ENCODE measurements at regions not wholly inside any gene's neighbourhood (a gene's known extent, or its start where the extent isn't known, plus 50 kb on each side); places are given as distances from the start of the nearest gene placed in this dataset.

- no peaks in the 10 kb centered on the region for H3K9me3 ChIP-seq (ENCODE audit: control insufficient read depth in 1 of 2, low read length in 2 of 2)
- DNase-seq: no peak
- peaks cover 9% of the 10 kb centered on the region for H3K27me3 ChIP-seq (ENCODE audit: insufficient read depth, low read length)
- peaks cover 32 to 34% of the 10 kb centered on the region in 2 donors for H3K27me3 Mint-ChIP-seq
- H3K4me3 ChIP-seq (ENCODE audit: low read length in 2 of 2): no peak overlapping the region
- intact Hi-C loops (cut with micrococcal nuclease): no loop called here
- H3K27ac Mint-ChIP-seq: no peak overlapping the region
- H3K4me1 Mint-ChIP-seq: peaks cover 2 to 7% (median 5%) of the 10 kb centered on the region in 4 donors
- no peaks in the 10 kb centered on the region for H3K4me1 ChIP-seq (ENCODE audit: insufficient read depth, low read length)
- H3K4me3 Mint-ChIP-seq: peak overlapping the region in 5 of 8 donors; percentile 49 to 75 (median 66)
- H3K36me3 Mint-ChIP-seq: no peaks in the 10 kb centered on the region
- H3K36me3 ChIP-seq (ENCODE audit: insufficient read depth, low read length): no peaks in the 10 kb centered on the region
- CTCF ChIA-PET (ENCODE audit: partially characterized antibody): no interaction called here
- H3K9me3 Mint-ChIP-seq: peaks cover 0 to 4% (median 1%) of the 10 kb centered on the region in 8 donors
- POLR2A ChIA-PET (ENCODE audit: partially characterized antibody): no interaction called here
- H3K27ac ChIP-seq (ENCODE audit: low read depth, low read length): no peak overlapping the region
Observed at GRCh38 chr1:239997515-239998311, 94.0 kb upstream of the FMN2 start.

DNA sequence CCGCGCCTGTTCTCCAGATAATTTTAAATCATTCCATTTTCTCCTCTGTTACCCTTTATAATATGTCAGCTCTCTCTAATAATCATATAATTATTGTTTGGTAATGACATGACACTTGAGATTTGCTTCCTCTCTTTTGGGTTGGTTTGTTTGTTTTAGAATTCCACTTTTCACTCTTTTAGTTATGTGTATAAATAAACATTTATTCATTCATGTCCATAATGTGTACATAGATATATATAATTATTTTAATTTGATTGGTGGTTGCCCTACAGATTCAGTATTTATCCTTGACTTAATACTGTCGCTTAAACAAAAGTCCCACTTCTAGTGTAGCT, 93.4 kb upstream of the FMN2 start:
- H3K36me3 ChIP-seq (ENCODE audit: insufficient read depth, low read length): no peaks in the 10 kb centered on the region
- intact Hi-C loops (cut with micrococcal nuclease): no loop called here
- no peaks in the 10 kb centered on the region for H3K9me3 ChIP-seq (ENCODE audit: control insufficient read depth in 1 of 2, low read length in 2 of 2)
- no peak overlapping the region for H3K4me3 ChIP-seq (ENCODE audit: low read length in 2 of 2)
- DNase-seq: no peak
- H3K4me1 ChIP-seq (ENCODE audit: insufficient read depth, low read length): no peaks in the 10 kb centered on the region
- Mint-ChIP-seq H3K4me1 (peaks cover 2 to 7% (median 5%) of the 10 kb centered on the region in 4 donors), H3K27me3 (peaks cover 32% of the 10 kb centered on the region in 2 donors), H3K9me3 (peaks cover 0 to 4% (median 1%) of the 10 kb centered on the region in 8 donors), H3K4me3 (peak overlapping the region in 6 of 8 donors; percentile 49 to 75 (median 66)), H3K36me3 (no peaks in the 10 kb centered on the region), H3K27ac (no peak overlapping the region)
- H3K27me3 ChIP-seq (ENCODE audit: insufficient read depth, low read length): peaks cover 9% of the 10 kb centered on the region
- CTCF ChIA-PET (ENCODE audit: partially characterized antibody): no interaction called here
- H3K27ac ChIP-seq (ENCODE audit: low read depth, low read length): no peak overlapping the region
- POLR2A ChIA-PET (ENCODE audit: partially characterized antibody): no interaction called here

- Mint-ChIP-seq H3K4me1 (peaks cover 2 to 7% (median 5%) of the 10 kb centered on the region in 4 donors), H3K27ac (no peak overlapping the region), H3K4me3 (no peak overlapping the region), H3K27me3 (peaks cover 29 to 33% of the 10 kb centered on the region in 2 donors), H3K9me3 (peaks cover 0 to 4% (median 1%) of the 10 kb centered on the region in 8 donors), H3K36me3 (no peaks in the 10 kb centered on the region)
- Histone ChIP-seq H3K9me3 (ENCODE audit: control insufficient read depth in 1 of 2, low read length in 2 of 2) (no peaks in the 10 kb centered on the region), H3K27me3 (ENCODE audit: insufficient read depth, low read length) (peaks cover 9% of the 10 kb centered on the region), H3K4me1 (ENCODE audit: insufficient read depth, low read length) (no peaks in the 10 kb centered on the region), H3K27ac (ENCODE audit: low read depth, low read length) (no peak overlapping the region), H3K4me3 (ENCODE audit: low read length in 2 of 2) (no peak overlapping the region), H3K36me3 (ENCODE audit: insufficient read depth, low read length) (no peaks in the 10 kb centered on the region)
- CTCF ChIA-PET (ENCODE audit: partially characterized antibody): no interaction called here
- POLR2A ChIA-PET (ENCODE audit: partially characterized antibody): no interaction called here
- DNase-seq: no peak
- intact Hi-C loops (cut with micrococcal nuclease): no loop called here
Observed at GRCh38 chr1:239999170-239999569, 92.5 kb upstream of the FMN2 start.

- Histone ChIP-seq H3K27me3 (ENCODE audit: insufficient read depth, low read length) (peaks cover 9% of the 10 kb centered on the region), H3K36me3 (ENCODE audit: insufficient read depth, low read length) (no peaks in the 10 kb centered on the region), H3K4me1 (ENCODE audit: insufficient read depth, low read length) (no peaks in the 10 kb centered on the region), H3K4me3 (ENCODE audit: low read length in 2 of 2) (no peak overlapping the region), H3K27ac (ENCODE audit: low read depth, low read length) (no peak overlapping the region), H3K9me3 (ENCODE audit: control insufficient read depth in 1 of 2, low read length in 2 of 2) (no peaks in the 10 kb centered on the region)
- POLR2A ChIA-PET (ENCODE audit: partially characterized antibody): no interaction called here
- intact Hi-C loops (cut with micrococcal nuclease): no loop called here
- Mint-ChIP-seq H3K27me3 (peaks cover 23 to 27% of the 10 kb centered on the region in 2 donors), H3K4me1 (peaks cover 2 to 7% (median 5%) of the 10 kb centered on the region in 4 donors), H3K9me3 (peaks cover 0 to 7% (median 1%) of the 10 kb centered on the region in 8 donors), H3K4me3 (no peak overlapping the region), H3K27ac (no peak overlapping the region), H3K36me3 (no peaks in the 10 kb centered on the region)
- no peak for DNase-seq
- CTCF ChIA-PET (ENCODE audit: partially characterized antibody): no interaction called here
Observed at GRCh38 chr1:240000634-240001033, 91.0 kb upstream of the FMN2 start.

- ChIA-PET POLR2A (ENCODE audit: partially characterized antibody) (no interaction called here), CTCF (ENCODE audit: partially characterized antibody) (interaction anchor here (1.5 kb wide), 1 partner anchor 13 kb away, joined by 6 read pairs; no protein-coding TSS in a partner anchor)
- Mint-ChIP-seq H3K4me3 (no peak overlapping the region), H3K4me1 (peaks cover 2 to 7% (median 5%) of the 10 kb centered on the region in 4 donors), H3K27me3 (peaks cover 23 to 25% of the 10 kb centered on the region in 2 donors), H3K36me3 (no peaks in the 10 kb centered on the region), H3K27ac (no peak overlapping the region), H3K9me3 (peaks cover 0 to 7% (median 1%) of the 10 kb centered on the region in 8 donors)
- H3K9me3 ChIP-seq (ENCODE audit: control insufficient read depth in 1 of 2, low read length in 2 of 2): no peaks in the 10 kb centered on the region
- intact Hi-C loops (cut with micrococcal nuclease): no loop called here
- DNase-seq: no peak
- H3K4me3 ChIP-seq (ENCODE audit: low read length in 2 of 2): no peak overlapping the region
- no peaks in the 10 kb centered on the region for H3K4me1 ChIP-seq (ENCODE audit: insufficient read depth, low read length)
- H3K36me3 ChIP-seq (ENCODE audit: insufficient read depth, low read length): no peaks in the 10 kb centered on the region
- H3K27ac ChIP-seq (ENCODE audit: low read depth, low read length): no peak overlapping the region
- H3K27me3 ChIP-seq (ENCODE audit: insufficient read depth, low read length): peaks cover 9% of the 10 kb centered on the region
Observed at GRCh38 chr1:240001177-240001740, 90.4 kb upstream of the FMN2 start.

GRCh38 chr1:240004086-240004749, 87.5 kb upstream of the FMN2 start:
- Histone ChIP-seq H3K27ac (ENCODE audit: low read depth, low read length) (no peak overlapping the region), H3K4me3 (ENCODE audit: low read length in 2 of 2) (no peak overlapping the region), H3K4me1 (ENCODE audit: insufficient read depth, low read length) (no peaks in the 10 kb centered on the region), H3K36me3 (ENCODE audit: insufficient read depth, low read length) (no peaks in the 10 kb centered on the region), H3K9me3 (ENCODE audit: control insufficient read depth in 1 of 2, low read length in 2 of 2) (no peaks in the 10 kb centered on the region), H3K27me3 (ENCODE audit: insufficient read depth, low read length) (peaks cover under 1% of the 10 kb centered on the region)
- CTCF ChIA-PET (ENCODE audit: partially characterized antibody): interaction anchor here (0.9 to 2.2 kb wide), 6 partner anchors 8 to 96 kb away, joined by 3 to 7 read pairs (median 3); no protein-coding TSS in a partner anchor
- POLR2A ChIA-PET (ENCODE audit: partially characterized antibody): no interaction called here
- H3K9me3 Mint-ChIP-seq: peaks cover 0 to 7% (median 0%) of the 10 kb centered on the region in 8 donors
- no peak for DNase-seq
- no peak overlapping the region for H3K27ac Mint-ChIP-seq
- H3K27me3 Mint-ChIP-seq: peaks cover 8 to 12% of the 10 kb centered on the region in 2 donors
- H3K4me1 Mint-ChIP-seq: no peaks in the 10 kb centered on the region
- no peak overlapping the region for H3K4me3 Mint-ChIP-seq
- intact Hi-C loops (cut with micrococcal nuclease): no loop called here
- no peaks in the 10 kb centered on the region for H3K36me3 Mint-ChIP-seq

GRCh38 chr1:240005997-240006650, 85.6 kb upstream of the FMN2 start:
- no peak overlapping the region for H3K4me3 ChIP-seq (ENCODE audit: low read length in 2 of 2)
- CTCF ChIA-PET (ENCODE audit: partially characterized antibody): no interaction called here
- peaks cover 0 to 10% (median 5%) of the 10 kb centered on the region in 8 donors for H3K9me3 Mint-ChIP-seq
- H3K4me1 ChIP-seq (ENCODE audit: insufficient read depth, low read length): no peaks in the 10 kb centered on the region
- H3K36me3 ChIP-seq (ENCODE audit: insufficient read depth, low read length): no peaks in the 10 kb centered on the region
- H3K9me3 ChIP-seq (ENCODE audit: control insufficient read depth in 1 of 2, low read length in 2 of 2): no peaks in the 10 kb centered on the region
- H3K27ac Mint-ChIP-seq: no peak overlapping the region
- intact Hi-C loops (cut with micrococcal nuclease): no loop called here
- H3K27me3 ChIP-seq (ENCODE audit: insufficient read depth, low read length): no peaks in the 10 kb centered on the region
- DNase-seq: no peak
- H3K36me3 Mint-ChIP-seq: no peaks in the 10 kb centered on the region
- no peak overlapping the region for H3K27ac ChIP-seq (ENCODE audit: low read depth, low read length)
- no peaks in the 10 kb centered on the region for H3K4me1 Mint-ChIP-seq
- POLR2A ChIA-PET (ENCODE audit: partially characterized antibody): no interaction called here
- H3K4me3 Mint-ChIP-seq: no peak overlapping the region
- H3K27me3 Mint-ChIP-seq: peaks cover 4 to 6% of the 10 kb centered on the region in 2 donors

Data from CD4-positive, alpha-beta memory T cell (primary cell).